Suppressor macrophage (primary cell): ENCODE measurements at regions not wholly inside any gene's neighbourhood (a gene's known extent, or its start where the extent isn't known, plus 50 kb on each side); places are given as distances from the start of the nearest gene placed in this dataset.
"Not testable (repeated sequence)": the region's sequence is repeated elsewhere in the genome, so short reads cannot be mapped to it uniquely, and the experiment has no call there.

ENCODE experiments used
- DNase-seq, 4 experiments: peaks; one replicate each; pipeline ENCODE4 v3.0.0-alpha.2; 2020 to 2022

GRCh38 chr15:61393524-61393923 is 164.4 kb upstream of the RORA start:
- DNase-seq = no peak

- no peak for DNase-seq
Measured at GRCh38 chr15:61390138-61390537, 161.0 kb upstream of the RORA start.

GRCh38 chr15:61389334-61390028 is 160.4 kb upstream of the RORA start:
- no peak for DNase-seq

GRCh38 chr15:61387675-61388074 is 158.6 kb upstream of the RORA start:
- no peak for DNase-seq

- no peak for DNase-seq
Measured at GRCh38 chr15:61383421-61383820, 154.3 kb upstream of the RORA start.

DNA sequence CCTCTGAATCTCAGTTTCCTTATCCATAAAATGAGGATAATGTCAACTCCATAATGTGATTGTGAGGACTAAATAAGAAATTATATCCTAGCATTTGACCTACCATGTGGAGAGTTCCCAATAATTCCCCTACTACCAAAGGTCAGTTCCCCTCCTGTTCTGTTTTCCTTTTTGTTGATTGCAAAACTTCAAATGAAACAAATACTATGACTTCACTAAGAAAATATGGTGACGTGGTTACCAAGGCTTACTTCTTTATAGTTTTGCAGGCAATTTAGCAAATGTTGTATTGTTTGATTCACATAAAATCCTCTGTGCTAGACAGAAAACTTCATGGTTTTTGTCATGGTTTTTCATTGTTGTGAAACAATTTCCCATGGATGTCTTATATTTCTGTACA is 153.8 kb upstream of the RORA start:
- DNase-seq = no peak

DNA sequence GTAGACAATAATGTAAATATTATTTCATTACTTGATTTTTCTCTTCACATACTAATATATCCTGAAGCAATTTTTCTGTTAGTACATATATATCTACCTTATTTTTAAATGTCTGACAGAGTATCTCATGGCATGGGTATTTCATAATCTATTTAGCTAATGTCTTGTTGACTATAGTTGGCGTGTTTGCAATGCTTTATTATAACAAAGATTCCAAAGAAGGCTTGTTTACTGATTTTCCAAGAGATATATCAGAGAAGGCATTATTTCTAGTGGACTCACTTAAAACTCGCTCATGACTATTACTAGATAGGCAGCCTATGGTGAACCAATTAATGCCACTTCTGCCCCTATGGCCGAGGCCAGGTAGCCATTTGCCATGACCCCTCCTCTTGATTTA is 152.4 kb upstream of the RORA start:
- no peak for DNase-seq

DNA sequence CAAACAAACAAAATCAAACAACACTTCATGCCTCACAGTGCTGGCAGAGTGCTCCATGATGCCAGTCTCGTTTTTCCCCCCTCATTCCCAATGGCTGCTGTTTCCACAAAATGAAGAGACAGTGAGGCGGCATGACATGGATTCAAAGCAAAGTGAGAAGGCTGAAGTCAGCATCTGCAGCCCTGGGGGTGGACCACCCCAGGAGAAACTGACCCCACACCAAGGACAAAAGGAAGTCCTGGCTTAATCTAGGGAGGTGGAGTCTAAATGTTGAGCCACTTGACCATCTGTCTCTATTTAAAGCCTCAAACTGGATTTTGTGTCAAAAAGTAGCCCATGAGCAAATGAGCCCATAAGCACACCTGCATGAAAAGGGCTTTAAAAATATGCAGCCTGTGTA is 151.2 kb upstream of the RORA start:
- DNase-seq = no peak

DNA sequence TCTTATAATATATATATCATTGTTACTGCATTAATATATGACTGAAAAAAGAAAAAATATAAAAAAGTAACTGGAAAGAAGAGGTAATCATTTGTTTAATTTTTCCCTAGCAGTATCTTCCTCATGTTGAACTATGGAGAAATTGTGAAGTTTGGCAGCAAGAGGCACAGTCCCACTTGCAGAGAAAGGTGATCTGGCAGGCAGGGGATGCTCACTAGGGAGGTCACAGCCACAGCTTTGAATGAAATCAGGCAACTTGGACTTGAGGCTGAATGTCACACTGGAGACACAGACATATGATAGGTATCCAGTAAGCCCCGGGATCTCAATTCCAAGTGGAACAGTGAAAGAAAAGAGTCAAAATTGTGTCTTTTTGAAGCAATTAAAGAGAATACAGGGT is 149.9 kb upstream of the RORA start:
- DNase-seq = no peak

- no peak for DNase-seq
Measured at GRCh38 chr15:61376961-61377360, 147.9 kb upstream of the RORA start.

DNA sequence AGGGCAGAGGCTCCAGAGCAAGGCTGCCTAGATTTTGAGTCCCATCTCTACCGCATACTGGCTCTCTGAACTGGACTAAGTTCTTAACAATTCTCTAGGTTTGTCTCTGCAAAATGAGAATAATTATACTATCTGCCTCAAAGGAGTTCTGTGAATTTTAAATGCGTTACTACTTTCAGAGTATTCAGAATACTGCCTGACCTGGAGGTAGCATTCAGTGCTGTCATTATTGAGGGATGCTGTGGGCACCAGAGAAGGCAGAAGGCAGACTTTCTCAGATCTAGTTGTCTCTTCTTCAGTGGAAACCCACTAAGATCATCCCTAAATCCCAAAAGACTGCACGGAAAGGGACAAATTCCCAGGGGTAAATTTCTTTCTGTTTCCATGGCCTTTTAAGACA is 147.4 kb upstream of the RORA start:
- DNase-seq = no peak

- no peak for DNase-seq
Measured at GRCh38 chr15:61374848-61375247, 145.7 kb upstream of the RORA start.

GRCh38 chr15:61367953-61368352 is 138.9 kb upstream of the RORA start:
- DNase-seq = no peak

GRCh38 chr15:61364871-61365270 is 135.8 kb upstream of the RORA start:
- DNase-seq = no peak

- not testable (repeated sequence) for DNase-seq
Measured at GRCh38 chr15:61362912-61363311, 133.8 kb upstream of the RORA start.

GRCh38 chr15:61344293-61344692 is 115.2 kb upstream of the RORA start:
- DNase-seq = no peak

GRCh38 chr15:61342390-61342789 is 113.3 kb upstream of the RORA start:
- no peak for DNase-seq

- no peak for DNase-seq
Measured at GRCh38 chr15:61339516-61339915, 110.4 kb upstream of the RORA start.

DNA sequence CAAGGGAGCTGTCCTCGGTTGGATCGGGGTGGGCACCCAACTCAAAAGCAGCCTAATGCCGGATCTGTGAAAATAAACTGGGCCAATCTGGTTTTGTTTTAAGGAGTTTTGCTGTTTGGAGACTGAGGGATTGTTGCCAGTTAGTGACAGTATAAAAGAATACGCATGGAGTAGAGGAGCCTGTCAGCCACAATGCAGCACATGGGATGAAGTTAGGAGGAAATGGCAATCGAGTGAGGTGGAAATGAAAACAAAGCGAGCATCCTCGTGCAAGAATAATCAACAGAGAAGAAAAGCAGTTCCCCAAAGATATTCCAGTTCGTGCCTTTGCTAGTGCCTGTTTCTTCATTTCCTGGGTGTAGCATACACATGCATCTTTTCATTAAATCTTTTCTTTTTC is 108.4 kb upstream of the RORA start:
- no peak for DNase-seq

DNA sequence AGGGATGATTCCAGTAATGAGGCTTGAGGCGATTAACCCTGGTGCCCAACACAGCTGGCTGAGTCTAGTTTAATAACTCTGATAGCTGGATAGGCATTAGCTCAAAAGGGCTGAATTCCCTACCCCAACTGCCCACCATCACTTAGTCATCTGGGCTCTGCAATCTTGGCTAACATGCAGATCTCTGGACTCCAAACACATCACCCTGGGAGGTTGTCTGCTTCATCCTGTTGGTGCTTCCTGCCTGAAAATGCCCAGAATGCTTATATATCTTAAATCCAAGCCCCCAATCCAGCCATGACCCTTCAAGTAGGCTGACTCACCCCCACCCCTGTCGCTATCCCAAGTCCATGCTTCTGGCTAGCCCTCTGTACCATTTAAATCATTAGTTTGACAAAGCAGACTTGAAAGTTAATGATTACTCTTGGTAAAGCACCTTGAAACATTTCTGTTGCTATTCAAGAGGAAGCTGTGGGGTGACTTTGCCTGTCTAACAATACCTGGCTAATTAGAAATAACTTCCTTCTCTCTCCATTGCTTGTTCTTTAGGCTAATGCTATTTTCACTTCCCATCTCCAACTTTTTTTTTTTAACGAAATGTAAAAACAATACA is 107.0 kb upstream of the RORA start:
- no peak for DNase-seq

DNA sequence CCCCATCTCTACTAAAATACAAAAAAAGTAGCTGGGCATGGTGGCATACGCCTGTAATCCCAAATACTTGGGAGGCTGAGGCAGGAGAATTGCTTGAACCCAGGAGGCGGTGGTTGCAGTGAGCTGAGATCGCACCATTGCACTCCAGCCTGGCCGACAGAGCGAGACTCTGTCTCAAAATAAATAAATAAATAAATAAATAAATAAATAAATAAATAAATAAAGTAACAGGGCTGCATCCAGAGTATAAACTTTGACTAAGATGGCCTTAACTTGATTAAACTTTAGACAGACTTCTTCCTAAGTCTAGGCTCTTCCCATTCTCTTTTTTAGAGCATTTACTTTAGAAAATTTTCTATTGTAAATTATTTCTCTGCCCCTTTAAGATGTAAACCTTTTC is 105.6 kb upstream of the RORA start:
- not testable (repeated sequence) for DNase-seq

DNA sequence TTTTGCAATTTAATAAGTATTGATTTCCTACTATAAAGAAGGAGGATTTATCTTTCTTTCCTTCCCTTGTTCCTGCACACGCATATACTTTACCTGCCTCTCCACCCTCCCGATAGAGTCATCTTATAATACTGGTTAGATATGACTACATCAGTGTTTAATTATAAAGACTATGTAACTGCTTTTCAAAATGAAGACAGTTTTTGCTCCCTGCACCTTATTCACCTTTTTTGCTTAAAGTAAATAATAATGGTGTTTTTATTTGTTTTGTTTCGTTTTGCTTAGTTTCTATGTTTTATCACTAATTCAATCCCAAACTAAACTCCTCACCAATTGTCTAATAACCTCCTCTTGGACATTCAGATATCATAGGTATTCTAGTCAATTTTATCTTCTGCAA is 101.9 kb upstream of the RORA start:
- DNase-seq = no peak

GRCh38 chr15:61327019-61327631 is 98.0 kb upstream of the RORA start:
- DNase-seq = no peak

DNA sequence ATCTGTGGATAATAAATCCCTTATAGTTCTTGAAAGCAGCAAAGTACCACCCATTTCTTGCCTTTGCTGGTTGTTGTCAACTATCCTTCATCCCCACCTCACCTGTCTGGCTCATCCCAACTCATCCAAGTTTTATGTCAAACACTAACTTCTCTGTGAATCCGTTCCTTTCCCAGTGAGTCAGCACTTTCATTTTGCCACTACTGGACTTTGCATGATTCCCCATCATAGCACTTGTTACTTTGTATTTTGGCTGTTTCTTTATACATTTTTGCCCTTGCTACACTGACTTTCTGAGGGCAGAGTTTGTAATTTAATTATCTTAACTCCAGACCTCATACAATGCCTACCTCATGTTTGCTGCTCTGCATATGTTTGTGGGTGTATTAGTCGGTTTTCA is 90.8 kb upstream of the RORA start:
- DNase-seq = no peak
